ENCODE measurements at regions not wholly inside any gene's neighbourhood (a gene's known extent, or its start where the extent isn't known, plus 50 kb on each side); places are given as distances from the start of the nearest gene placed in this dataset.

GRCh38 chr6:95087394-95088097, 489.8 kb upstream of the MANEA start:
- DNase-seq (ENCODE audit: extremely low spot score): no peak
- no peak for TF ChIP-seq CTCF (IDR thresholded peaks at IDR 0.05; ENCODE audit: control extremely low read depth, extremely low read depth, low read depth, missing control alignments)
- POLR2A ChIA-PET: no interaction called here
- CTCF ChIA-PET: interaction anchor here (1.6 kb wide), 1 partner anchor 10 kb away, joined by 3 read pairs; no protein-coding TSS in a partner anchor

DNA sequence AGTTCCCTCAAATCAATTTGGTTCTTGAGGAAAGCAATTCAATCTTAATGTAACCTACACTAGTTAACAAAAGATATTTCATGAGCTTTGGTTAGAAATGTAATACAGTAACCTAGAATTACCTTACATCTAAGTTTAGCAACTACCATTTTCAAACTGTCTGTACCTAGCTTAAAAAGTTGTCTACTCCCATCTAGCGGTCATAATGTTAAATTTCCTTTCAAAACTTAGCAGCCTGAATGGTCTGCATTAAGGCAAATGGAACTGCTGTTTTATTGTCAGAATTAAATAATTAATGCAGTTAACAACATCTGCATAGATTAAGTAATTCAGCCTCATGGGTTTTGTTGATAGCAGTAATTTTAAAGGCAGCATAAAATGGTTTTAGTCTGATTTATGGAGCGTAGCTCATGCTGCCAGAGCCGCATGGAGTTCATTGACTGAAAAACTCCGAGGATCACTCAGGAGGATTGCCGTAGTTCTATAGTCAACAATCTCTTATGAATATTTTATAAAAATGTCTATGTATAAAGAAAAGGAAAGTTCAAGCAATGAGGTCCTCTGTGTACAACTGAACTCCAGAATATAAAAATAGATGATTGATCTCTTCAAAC, 485.4 kb upstream of the MANEA start:
- TF ChIP-seq CTCF (IDR thresholded peaks at IDR 0.05; ENCODE audit: control extremely low read depth, extremely low read depth, low read depth, missing control alignments): peak; percentile 42
- ChIA-PET POLR2A (no interaction called here), CTCF (interaction anchor here (0.7 to 1.9 kb wide), 8 partner anchors 9 to 1668 kb away, joined by 3 to 10 read pairs (median 3); no protein-coding TSS in a partner anchor)
- no peak for DNase-seq (ENCODE audit: extremely low spot score)

GRCh38 chr6:95093154-95093553, 484.2 kb upstream of the MANEA start:
- DNase-seq (ENCODE audit: extremely low spot score): no peak
- POLR2A ChIA-PET: no interaction called here
- TF ChIP-seq CTCF (IDR thresholded peaks at IDR 0.05; ENCODE audit: control extremely low read depth, extremely low read depth, low read depth, missing control alignments): no peak
- CTCF ChIA-PET: interaction anchor here (0.9 to 1.9 kb wide), 2 partner anchors 8 kb away, joined by 3 to 10 read pairs; no protein-coding TSS in a partner anchor

DNA sequence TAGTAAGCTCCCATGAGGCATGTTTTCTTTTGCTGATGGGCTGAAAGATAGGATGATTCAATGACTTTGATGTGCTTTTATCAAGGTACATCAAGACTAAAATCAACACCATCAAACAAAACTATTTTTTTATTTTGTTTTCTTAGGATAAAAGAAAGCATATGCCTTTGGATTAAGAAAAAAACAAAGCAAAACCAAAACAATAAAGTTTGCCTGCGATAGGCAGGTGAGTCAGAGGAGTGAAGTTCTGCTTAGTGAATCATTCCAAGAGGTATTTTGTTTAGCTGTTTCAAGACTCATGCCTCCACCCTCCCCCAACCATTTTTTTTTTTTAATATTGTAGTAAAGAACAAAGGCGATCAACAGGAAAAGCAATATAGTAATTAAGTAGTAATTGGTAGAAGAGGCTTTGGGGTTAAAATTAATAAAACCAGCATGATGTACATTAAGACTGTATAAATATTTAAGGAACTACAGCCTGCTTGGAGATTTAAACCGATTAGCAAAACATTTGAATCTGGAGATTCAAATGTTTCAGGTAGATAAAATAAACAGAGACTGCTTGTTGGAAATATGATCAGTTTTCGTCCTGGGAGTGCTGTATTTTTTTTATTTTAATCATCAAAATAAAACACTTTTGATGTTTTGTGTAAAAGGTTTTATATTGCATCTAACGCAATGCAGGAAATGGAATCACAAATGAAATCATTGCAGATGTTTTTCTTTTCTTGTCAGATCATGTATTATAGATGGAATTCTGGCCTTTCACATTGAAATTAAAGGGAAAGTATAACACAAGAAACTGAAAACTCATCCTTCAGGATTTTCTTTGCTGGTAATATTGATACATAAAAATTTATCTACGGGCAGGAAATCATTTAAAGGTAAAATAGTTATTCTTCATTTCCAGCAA, 482.3 kb upstream of the MANEA start:
- TF ChIP-seq CTCF (IDR thresholded peaks at IDR 0.05; ENCODE audit: control extremely low read depth, extremely low read depth, low read depth, missing control alignments): no peak
- ChIA-PET CTCF (no interaction called here), POLR2A (no interaction called here)
- DNase-seq (ENCODE audit: extremely low spot score): no peak

GRCh38 chr6:95095855-95096254, 481.5 kb upstream of the MANEA start:
- CTCF ChIA-PET: no interaction called here

More at GRCh38 chr6:95095855-95096254, 481.5 kb upstream of the MANEA start:
- POLR2A ChIA-PET: no interaction called here
- TF ChIP-seq CTCF (IDR thresholded peaks at IDR 0.05; ENCODE audit: control extremely low read depth, extremely low read depth, low read depth, missing control alignments): no peak
- DNase-seq (ENCODE audit: extremely low spot score): no peak
